ENCODE measurements at regions not wholly inside any gene's neighbourhood (a gene's known extent, or its start where the extent isn't known, plus 50 kb on each side); places are given as distances from the start of the nearest gene placed in this dataset.

DNA sequence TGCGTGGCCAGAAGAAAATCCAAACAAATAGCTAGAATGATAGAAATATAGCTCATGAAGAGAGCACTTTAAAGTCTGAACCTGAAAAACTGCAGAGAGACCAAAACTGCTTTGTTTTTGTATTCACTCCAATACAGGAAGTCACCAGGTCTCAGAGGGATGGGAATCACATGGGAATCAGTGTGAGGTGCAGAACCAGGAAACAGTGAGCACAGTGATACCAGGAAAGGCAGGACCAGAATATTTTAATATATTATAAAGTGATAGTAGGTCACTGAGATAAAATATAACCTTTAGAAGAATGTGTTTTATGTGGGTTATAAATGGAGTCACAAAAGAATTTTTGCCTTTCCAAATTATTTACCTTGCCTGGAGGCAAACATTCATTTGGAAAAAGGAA lies 277.3 kb downstream of the CASP12 start:
- no peak for TF ChIP-seq POLR2A (IDR thresholded peaks at IDR 0.05)
- TF ChIP-seq, protein P1, sequence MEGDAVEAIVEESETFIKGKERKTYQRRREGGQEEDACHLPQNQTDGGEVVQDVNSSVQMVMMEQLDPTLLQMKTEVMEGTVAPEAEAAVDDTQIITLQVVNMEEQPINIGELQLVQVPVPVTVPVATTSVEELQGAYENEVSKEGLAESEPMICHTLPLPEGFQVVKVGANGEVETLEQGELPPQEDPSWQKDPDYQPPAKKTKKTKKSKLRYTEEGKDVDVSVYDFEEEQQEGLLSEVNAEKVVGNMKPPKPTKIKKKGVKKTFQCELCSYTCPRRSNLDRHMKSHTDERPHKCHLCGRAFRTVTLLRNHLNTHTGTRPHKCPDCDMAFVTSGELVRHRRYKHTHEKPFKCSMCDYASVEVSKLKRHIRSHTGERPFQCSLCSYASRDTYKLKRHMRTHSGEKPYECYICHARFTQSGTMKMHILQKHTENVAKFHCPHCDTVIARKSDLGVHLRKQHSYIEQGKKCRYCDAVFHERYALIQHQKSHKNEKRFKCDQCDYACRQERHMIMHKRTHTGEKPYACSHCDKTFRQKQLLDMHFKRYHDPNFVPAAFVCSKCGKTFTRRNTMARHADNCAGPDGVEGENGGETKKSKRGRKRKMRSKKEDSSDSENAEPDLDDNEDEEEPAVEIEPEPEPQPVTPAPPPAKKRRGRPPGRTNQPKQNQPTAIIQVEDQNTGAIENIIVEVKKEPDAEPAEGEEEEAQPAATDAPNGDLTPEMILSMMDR (IDR thresholded peaks at IDR 0.05 in 8 of 11, conservative IDR thresholded peaks at IDR 0.05 in 3 of 11), result no peak
- no peak for TF ChIP-seq POLR2AphosphoS5 (IDR thresholded peaks at IDR 0.05)
